ENCODE measurements at regions not wholly inside any gene's neighbourhood (a gene's known extent, or its start where the extent isn't known, plus 50 kb on each side); places are given as distances from the start of the nearest gene placed in this dataset.

GRCh38 chr9:124132671-124133147, 121.1 kb downstream of the LHX2 start:
- 79% methylated on average over 10 of the region's 10 CpGs for WGBS
- peaks cover 0 to 12% (median 0%) of the 10 kb centered on the region in 4 donors for H3K27me3 ChIP-seq
- H3K4me3 ChIP-seq, result no peak overlapping the region
- no peaks in the 10 kb centered on the region for H3K4me1 ChIP-seq
- no peaks in the 10 kb centered on the region for H3K9me3 ChIP-seq
- DNase-seq (ENCODE audit: extremely low spot score), result no peak
- intact Hi-C loops (cut with DNase I), result no loop called here
- no peak for TF ChIP-seq EP300 (IDR thresholded peaks at IDR 0.05)
- TF ChIP-seq CTCF (IDR thresholded peaks at IDR 0.05), result no peak
- no peak for TF ChIP-seq POLR2AphosphoS5 (IDR thresholded peaks at IDR 0.05)
- TF ChIP-seq POLR2A (IDR thresholded peaks at IDR 0.05; ENCODE audit: low read depth), result no peak
- H3K36me3 ChIP-seq, result no peaks in the 10 kb centered on the region
- no peak overlapping the region for H3K27ac ChIP-seq (replicated peaks in 1 of 4)

GRCh38 chr9:124133727-124134126, 122.2 kb downstream of the LHX2 start:
- no peak for DNase-seq (ENCODE audit: extremely low spot score)
- Histone ChIP-seq H3K27me3 (peaks cover 0 to 14% (median 0%) of the 10 kb centered on the region in 4 donors), H3K36me3 (no peaks in the 10 kb centered on the region), H3K4me1 (no peaks in the 10 kb centered on the region), H3K27ac (replicated peaks in 1 of 4) (no peak overlapping the region), H3K4me3 (no peak overlapping the region), H3K9me3 (no peaks in the 10 kb centered on the region)
- intact Hi-C loops (cut with DNase I), result no loop called here
- TF ChIP-seq POLR2A (IDR thresholded peaks at IDR 0.05; ENCODE audit: low read depth) (no peak), POLR2AphosphoS5 (IDR thresholded peaks at IDR 0.05) (no peak), EP300 (IDR thresholded peaks at IDR 0.05) (no peak), CTCF (IDR thresholded peaks at IDR 0.05) (peak in 1 of 3 experiments; percentile 49)
- WGBS, result 51% methylated on average over 6 of the region's 6 CpGs

- Histone ChIP-seq H3K36me3 (no peaks in the 10 kb centered on the region), H3K27me3 (peaks cover 0 to 14% (median 0%) of the 10 kb centered on the region in 4 donors), H3K4me1 (no peaks in the 10 kb centered on the region), H3K4me3 (no peak overlapping the region), H3K9me3 (no peaks in the 10 kb centered on the region), H3K27ac (replicated peaks in 1 of 4) (no peak overlapping the region)
- TF ChIP-seq POLR2AphosphoS5 (IDR thresholded peaks at IDR 0.05), result no peak
- TF ChIP-seq POLR2A (IDR thresholded peaks at IDR 0.05; ENCODE audit: low read depth), result no peak
- TF ChIP-seq CTCF (IDR thresholded peaks at IDR 0.05), result no peak
- TF ChIP-seq EP300 (IDR thresholded peaks at IDR 0.05), result no peak
- intact Hi-C loops (cut with DNase I), result no loop called here
- no peak for DNase-seq (ENCODE audit: extremely low spot score)
- 57% methylated on average over 3 of the region's 3 CpGs for WGBS
Observed at GRCh38 chr9:124134526-124134925, 123.0 kb downstream of the LHX2 start.

- 88% methylated on average over 1 of the region's 1 CpG for WGBS
- TF ChIP-seq CTCF (IDR thresholded peaks at IDR 0.05), result no peak
- TF ChIP-seq POLR2A (IDR thresholded peaks at IDR 0.05; ENCODE audit: low read depth), result no peak
- no peak for TF ChIP-seq POLR2AphosphoS5 (IDR thresholded peaks at IDR 0.05)
- TF ChIP-seq EP300 (IDR thresholded peaks at IDR 0.05), result no peak
- intact Hi-C loops (cut with DNase I), result no loop called here
Observed at GRCh38 chr9:124135813-124136365, 121.9 kb upstream of the NEK6 start.

More at GRCh38 chr9:124135813-124136365, 121.9 kb upstream of the NEK6 start:
- Histone ChIP-seq H3K4me1 (no peaks in the 10 kb centered on the region), H3K27ac (replicated peaks in 1 of 4) (no peak overlapping the region), H3K27me3 (peaks cover 0 to 10% (median 0%) of the 10 kb centered on the region in 4 donors), H3K36me3 (no peaks in the 10 kb centered on the region), H3K4me3 (no peak overlapping the region), H3K9me3 (no peaks in the 10 kb centered on the region)
- no peak for DNase-seq (ENCODE audit: extremely low spot score)
